ENCODE measurements at regions not wholly inside any gene's neighbourhood (a gene's known extent, or its start where the extent isn't known, plus 50 kb on each side); places are given as distances from the start of the nearest gene placed in this dataset.
A peak's percentile ranks its signal among the peaks of the same experiment; 100 is the strongest.

GRCh38 chr3:113086560-113087461, 96.0 kb downstream of the GTPBP8 start:
- no peak overlapping the region for H4K91ac ChIP-seq (replicated peaks; ENCODE audit: insufficient read length, low read length)
- no peak overlapping the region for H4K8ac ChIP-seq (ENCODE audit: extremely low read depth, insufficient read depth, low read length)
- WGBS, 2 experiments (ENCODE audit: extremely low coverage in 1 of 2, insufficient coverage in 1 of 2, insufficient read length in 1 of 2, insufficient replicate concordance in 2 of 2, low coverage in 1 of 2, low lambda C conversion rate in 2 of 2, missing lambda C conversion rate in 1 of 2), result 61% methylated on average over 5 of the region's 6 CpGs; no CpG with 5 or more reads in 1 of the 2 experiments
- peak overlapping the region; percentile 38 for H2BK120ac ChIP-seq (replicated peaks; ENCODE audit: low read depth, low read length)
- H3K27me3 ChIP-seq (replicated peaks in 1 of 4; ENCODE audit: control insufficient read depth in 3 of 4, extremely low read depth in 1 of 4, insufficient read depth in 3 of 4, low read length in 3 of 4), result no peaks in the 10 kb centered on the region
- DNase-seq (ENCODE audit: low read depth in 1 of 2, low spot score in 2 of 2), result no peak
- H3K4me2 ChIP-seq (ENCODE audit: insufficient read depth in 1 of 2, low read depth in 2 of 2, low read length in 2 of 2), result peak overlapping the region; percentile 28 to 40; a peak in 2 of 4 replicates
- no peak overlapping the region for H2AK5ac ChIP-seq (ENCODE audit: low read depth, low read length)
- no peak overlapping the region for H3K56ac ChIP-seq (replicated peaks; ENCODE audit: insufficient read length, low read depth, low read length)
- peak overlapping the region; percentile 63; the same call in 1 of the 2 replicates for H3K18ac ChIP-seq (ENCODE audit: extremely low read depth, low read length)
- no peaks in the 10 kb centered on the region for H3K79me1 ChIP-seq (ENCODE audit: low read depth, low read length)
- ChIA-PET CTCF (ENCODE audit: partially characterized antibody) (interaction anchor here (0.6 to 2.9 kb wide), 19 partner anchors 9 to 203 kb away, joined by 3 to 13 read pairs (median 4); no protein-coding TSS in a partner anchor), POLR2A (ENCODE audit: partially characterized antibody) (interaction anchor here (0.7 kb wide), 1 partner anchor 12 kb away, joined by 3 read pairs; no protein-coding TSS in a partner anchor)
- peak; percentile 19 for FAIRE-seq
- H3K4me3 ChIP-seq (ENCODE audit: extremely low read depth in 1 of 4, insufficient read depth in 2 of 4, low read depth in 3 of 4, low read length in 4 of 4), result no peak overlapping the region
- no peak overlapping the region for H2BK12ac ChIP-seq (ENCODE audit: low read depth, low read length)
- no peak overlapping the region for H3K23ac ChIP-seq (ENCODE audit: insufficient read length)
- H2BK5ac ChIP-seq (ENCODE audit: low read depth, low read length), result no peak overlapping the region
- H4K5ac ChIP-seq (ENCODE audit: insufficient read length, low read depth, low read length), result peak overlapping the region; percentile 37
- H3K79me2 ChIP-seq (ENCODE audit: control insufficient read depth in 1 of 2, insufficient read depth in 2 of 2, low read length in 2 of 2), result no peaks in the 10 kb centered on the region
- H3K27ac ChIP-seq (ENCODE audit: low read depth, low read length), result no peak overlapping the region
- H2BK20ac ChIP-seq (ENCODE audit: low read length), result no peak overlapping the region
- no peak overlapping the region for H3K14ac ChIP-seq (ENCODE audit: insufficient read length)
- H2BK15ac ChIP-seq (ENCODE audit: low read length), result no peak overlapping the region
- H3K36me3 ChIP-seq (ENCODE audit: control insufficient read depth in 2 of 4, insufficient read depth in 4 of 4, low read length in 3 of 4), result no peaks in the 10 kb centered on the region
- H3K23me2 ChIP-seq (ENCODE audit: low read depth, low read length), result no peaks in the 10 kb centered on the region; the same call in 1 of the 2 replicates
- no peak overlapping the region for H3K4ac ChIP-seq (replicated peaks; ENCODE audit: insufficient read length, low read depth, low read length)
- peak overlapping the region in 1 of 4 experiments; percentile 18; a peak in 1 of 7 replicates for H3K9ac ChIP-seq (replicated peaks in 1 of 4; ENCODE audit: extremely low read depth in 1 of 4, low read depth in 3 of 4, low read length in 3 of 4)
- peak overlapping the region; percentile 92 for H2AFZ ChIP-seq (ENCODE audit: low read length)
- peaks cover 0 to 6% (median 4%) of the 10 kb centered on the region in 4 experiments; a peak in 3 of 7 replicates for H3K4me1 ChIP-seq (replicated peaks in 1 of 4; ENCODE audit: control insufficient read depth in 3 of 4, insufficient read depth in 4 of 4, low read length in 3 of 4)
- H4K20me1 ChIP-seq (replicated peaks in 1 of 2; ENCODE audit: control insufficient read depth in 1 of 2, insufficient read depth in 2 of 2, low read length in 2 of 2), result no peaks in the 10 kb centered on the region
- no peaks in the 10 kb centered on the region for H3K9me3 ChIP-seq (ENCODE audit: insufficient read depth in 2 of 2, low read depth in 1 of 2, low read length in 1 of 2)
- no peak for TF ChIP-seq FOSL1 (IDR thresholded peaks at IDR 0.05; ENCODE audit: insufficient read depth, low read depth, low read length)
- no peak for TF ChIP-seq BACH1 (IDR thresholded peaks at IDR 0.05; ENCODE audit: low read length)
- no peak for TF ChIP-seq EGR1 (IDR thresholded peaks at IDR 0.05; ENCODE audit: borderline replicate concordance, low read depth, low read length)
- TF ChIP-seq SIN3A (conservative IDR thresholded peaks at IDR 0.05 in 1 of 2, IDR thresholded peaks at IDR 0.05 in 1 of 2; ENCODE audit: low read depth in 1 of 2, low read length in 2 of 2), result no peak
- no peak for TF ChIP-seq HDAC2 (IDR thresholded peaks at IDR 0.05; ENCODE audit: borderline replicate concordance in 1 of 2, low read depth in 2 of 2, low read length in 2 of 2)
- TF ChIP-seq NRF1 (IDR thresholded peaks at IDR 0.05; ENCODE audit: low read depth, low read length), result no peak
- TF ChIP-seq KDM4A (IDR thresholded peaks at IDR 0.05; ENCODE audit: low read depth, low read length, severe bottlenecking), result no peak
- TF ChIP-seq RXRA (IDR thresholded peaks at IDR 0.05; ENCODE audit: insufficient read depth, low read depth, low read length), result no peak
- no peak for TF ChIP-seq TCF12 (IDR thresholded peaks at IDR 0.05; ENCODE audit: low read depth, low read length)
- no peak for TF ChIP-seq MAX (IDR thresholded peaks at IDR 0.05)
- TF ChIP-seq KDM1A (IDR thresholded peaks at IDR 0.05; ENCODE audit: borderline replicate concordance, low read length), result no peak
